ENCODE measurements at regions not wholly inside any gene's neighbourhood (a gene's known extent, or its start where the extent isn't known, plus 50 kb on each side); places are given as distances from the start of the nearest gene placed in this dataset.

- TF ChIP-seq CTCF (conservative IDR thresholded peaks at IDR 0.05), result no peak
- H2AK5ac ChIP-seq (ENCODE audit: insufficient read length, low read length), result no peak overlapping the region
- no peak overlapping the region for H2BK5ac ChIP-seq (ENCODE audit: insufficient read length, low read length)
- H3K4me1 Mint-ChIP-seq, result peaks cover 19% of the 10 kb centered on the region in 2 experiments
- no peak overlapping the region for H3K56ac ChIP-seq (ENCODE audit: insufficient read length, low read depth, low read length)
- no peak overlapping the region for H3K27ac ChIP-seq (ENCODE audit: insufficient read length, low read depth, low read length)
- H4K8ac ChIP-seq (replicated peaks; ENCODE audit: insufficient read length, low read depth, low read length), result no peak overlapping the region
- H3K27me3 ChIP-seq (ENCODE audit: insufficient read depth, low read length), result no peaks in the 10 kb centered on the region
- no peak overlapping the region for H2BK15ac ChIP-seq (ENCODE audit: low read depth, low read length)
- H3K23me2 ChIP-seq (ENCODE audit: insufficient read length, low read depth, low read length, poor library complexity, severe bottlenecking), result no peaks in the 10 kb centered on the region
- H2BK120ac ChIP-seq (ENCODE audit: low read depth, low read length, poor library complexity, severe bottlenecking), result no peak overlapping the region
- no peaks in the 10 kb centered on the region; the same call in 1 of the 2 replicates for H3K4me1 ChIP-seq (ENCODE audit: insufficient read depth, low read length)
- no peak overlapping the region for H3K9ac ChIP-seq (ENCODE audit: extremely low read depth, insufficient read length, low read length)
- no peak overlapping the region for H3K23ac ChIP-seq (ENCODE audit: insufficient read length, low read depth, low read length)
- H3K79me2 ChIP-seq (ENCODE audit: insufficient read depth, low read length), result no peaks in the 10 kb centered on the region
- H3K18ac ChIP-seq (ENCODE audit: insufficient read length, low read depth, low read length), result no peak overlapping the region
- no peak overlapping the region for H2BK12ac ChIP-seq (ENCODE audit: insufficient read length, low read depth, low read length)
- no peaks in the 10 kb centered on the region for H3K36me3 Mint-ChIP-seq (ENCODE audit: insufficient read depth in 1 of 3, low read depth in 3 of 3)
- H3T11ph ChIP-seq (ENCODE audit: low read length), result no peak overlapping the region
- no peaks in the 10 kb centered on the region for H3K27me3 Mint-ChIP-seq (ENCODE audit: low read depth)
- no peak overlapping the region for H3K4me2 ChIP-seq (ENCODE audit: insufficient read depth, insufficient read length, low read length)
- H2BK20ac ChIP-seq (ENCODE audit: low read depth, low read length, poor library complexity, severe bottlenecking), result no peak overlapping the region
- no peak overlapping the region for H4K91ac ChIP-seq (ENCODE audit: insufficient read length, low read depth, low read length)
- H3K9me3 Mint-ChIP-seq, result no peaks in the 10 kb centered on the region; a peak in 1 of 5 replicates
- H3K9me3 ChIP-seq (ENCODE audit: control insufficient read depth, low read depth, low read length), result no peaks in the 10 kb centered on the region
- peaks cover 2% of the 10 kb centered on the region for H4K20me1 ChIP-seq (ENCODE audit: control insufficient read depth, insufficient read depth, insufficient read length)
- no peak overlapping the region for H3K27ac Mint-ChIP-seq
- H3K4ac ChIP-seq (ENCODE audit: low read depth, low read length), result no peak overlapping the region
- H4K5ac ChIP-seq (ENCODE audit: insufficient read length, low read depth, low read length), result no peak overlapping the region
- H2AFZ ChIP-seq (ENCODE audit: low read length), result no peak overlapping the region
- WGBS (ENCODE audit: extremely low coverage, insufficient read length, low lambda C conversion rate), result no CpG with 5 or more reads among the region's 6 CpGs
- H3K14ac ChIP-seq (ENCODE audit: insufficient read depth, low read length), result no peak overlapping the region
- no peaks in the 10 kb centered on the region for H3K79me1 ChIP-seq (ENCODE audit: insufficient read depth, low read depth, low read length, poor library complexity, severe bottlenecking)
- no peak overlapping the region for H3K4me3 Mint-ChIP-seq
- DNase-seq, result no peak
Measured at GRCh38 chr5:38651806-38652205, 95.4 kb upstream of the LIFR start.

Measured in H9 (cell line).